CD4-positive, alpha-beta memory T cell (primary cell): ENCODE measurements at regions not wholly inside any gene's neighbourhood (a gene's known extent, or its start where the extent isn't known, plus 50 kb on each side); places are given as distances from the start of the nearest gene placed in this dataset.

Experiments
- CTCF ChIA-PET: fragments of 350-600 bp; sonication (Branson Sonifier 250); formaldehyde crosslinking; loops from one replicate; lab custom pipeline; 2021; ENCODE audit warnings: inconsistent platforms; ENCODE audit not compliant: partially characterized antibody; lab: Charles Lee
- POLR2A ChIA-PET: fragments of 350-600 bp; sonication (Branson Sonifier 250); formaldehyde crosslinking; loops from one replicate; lab custom pipeline; 2021; ENCODE audit not compliant: partially characterized antibody; lab: Charles Lee
- DNase-seq, 5 donors: peaks; one replicate each; pipeline versions ENCODE4 v3.0.0 to v3.0.0-alpha.2; 2020 to 2022; ENCODE audit warnings: mixed read lengths in 1 of 5
- H3K27ac ChIP-seq: one replicate; pipeline ENCODE4 v1.7.0; 2013; ENCODE audit warnings: low read depth, low read length
- H3K27me3 ChIP-seq: 2 replicates; pipeline ENCODE4 v1.7.0; 2013; ENCODE audit warnings: mild to moderate bottlenecking, low read length, moderate library complexity; ENCODE audit not compliant: insufficient read depth
- H3K36me3 ChIP-seq: 2 replicates; pipeline ENCODE4 v1.7.0; 2013; ENCODE audit warnings: mild to moderate bottlenecking, low read length, moderate library complexity; ENCODE audit not compliant: insufficient read depth
- H3K4me1 ChIP-seq: 2 replicates; pipeline ENCODE4 v1.7.0; 2013; ENCODE audit warnings: mild to moderate bottlenecking, low read length, moderate library complexity; ENCODE audit not compliant: insufficient read depth
- H3K4me3 ChIP-seq, 2 donors: one replicate each; pipeline ENCODE4 v1.7.0; 2013; ENCODE audit warnings: low read length in 2 of 2, mild to moderate bottlenecking in 1 of 2
- H3K9me3 ChIP-seq, 2 donors: one replicate each; pipeline ENCODE4 v1.7.0; 2013; ENCODE audit warnings: low read length in 2 of 2, control low read depth in 1 of 2; ENCODE audit not compliant: control insufficient read depth in 1 of 2
- H3K27ac Mint-ChIP-seq, 7 donors: one replicate each; pipeline ENCODE4 v1.8.0; 2020 to 2021; ENCODE audit warnings: mixed read lengths in 7 of 7, mild to moderate bottlenecking in 6 of 7, inconsistent platforms in 3 of 7, moderate library complexity in 3 of 7
- H3K27me3 Mint-ChIP-seq, 2 donors: one replicate each; pipeline ENCODE4 v1.8.0; 2020 to 2021; ENCODE audit warnings: mixed read lengths in 2 of 2
- H3K36me3 Mint-ChIP-seq, 2 donors: one replicate each; pipeline ENCODE4 v1.8.0; 2020 to 2021; ENCODE audit warnings: mixed read lengths in 2 of 2, inconsistent platforms in 1 of 2, mild to moderate bottlenecking in 1 of 2
- H3K4me1 Mint-ChIP-seq, 4 donors: one replicate each; pipeline ENCODE4 v1.8.0; 2020 to 2021; ENCODE audit warnings: mixed read lengths in 4 of 4, mild to moderate bottlenecking in 1 of 4
- H3K4me3 Mint-ChIP-seq, 8 donors: one replicate each; pipeline ENCODE4 v1.8.0; 2020 to 2021; ENCODE audit warnings: mixed read lengths in 8 of 8, mild to moderate bottlenecking in 7 of 8, moderate library complexity in 6 of 8, inconsistent platforms in 3 of 8
- H3K9me3 Mint-ChIP-seq, 8 donors: one replicate each; pipeline ENCODE4 v1.8.0; 2020 to 2021; ENCODE audit warnings: mixed read lengths in 8 of 8, mild to moderate bottlenecking in 5 of 8, inconsistent platforms in 3 of 8, moderate library complexity in 1 of 8
- intact Hi-C: fragments of 100-400 bp; cut with micrococcal nuclease; formaldehyde crosslinking; loops from one replicate; pipeline ENCODE4 v1.15.1; 2023

- Mint-ChIP-seq H3K4me1 (no peaks in the 10 kb centered on the region), H3K4me3 (no peak overlapping the region), H3K27ac (no peak overlapping the region), H3K9me3 (peaks cover 0 to 2% (median 0%) of the 10 kb centered on the region in 8 donors), H3K27me3 (no peaks in the 10 kb centered on the region), H3K36me3 (no peaks in the 10 kb centered on the region)
- no peaks in the 10 kb centered on the region for H3K4me1 ChIP-seq
- H3K36me3 ChIP-seq: no peaks in the 10 kb centered on the region
- ChIA-PET POLR2A (no interaction called here), CTCF (no interaction called here)
- DNase-seq: no peak
- no peaks in the 10 kb centered on the region for H3K9me3 ChIP-seq
- H3K27me3 ChIP-seq: no peaks in the 10 kb centered on the region
- intact Hi-C loops: no loop called here
- H3K4me3 ChIP-seq: no peak overlapping the region
- H3K27ac ChIP-seq: no peak overlapping the region
These were observed 295.0 kb upstream of the NR3C2 start for GRCh38 chr4:148737061-148737770.

GRCh38 chr4:148735432-148736155 lies 293.4 kb upstream of the NR3C2 start:
- H3K4me1 ChIP-seq: no peaks in the 10 kb centered on the region
- no peaks in the 10 kb centered on the region for H3K36me3 Mint-ChIP-seq
- H3K36me3 ChIP-seq: no peaks in the 10 kb centered on the region
- H3K4me3 ChIP-seq: no peak overlapping the region
- intact Hi-C loops: no loop called here
- no peaks in the 10 kb centered on the region for H3K9me3 ChIP-seq
- POLR2A ChIA-PET: no interaction called here
- no peak overlapping the region for H3K4me3 Mint-ChIP-seq
- H3K27me3 ChIP-seq: no peaks in the 10 kb centered on the region
- DNase-seq: no peak
- CTCF ChIA-PET: no interaction called here
- H3K4me1 Mint-ChIP-seq: no peaks in the 10 kb centered on the region
- no peaks in the 10 kb centered on the region for H3K27me3 Mint-ChIP-seq
- H3K27ac ChIP-seq: no peak overlapping the region
- H3K27ac Mint-ChIP-seq: no peak overlapping the region
- H3K9me3 Mint-ChIP-seq: peaks cover 0 to 2% (median 0%) of the 10 kb centered on the region in 8 donors

GRCh38 chr4:148730766-148731165 lies 288.6 kb upstream of the NR3C2 start:
- CTCF ChIA-PET: no interaction called here
- no peaks in the 10 kb centered on the region for H3K36me3 Mint-ChIP-seq
- Histone ChIP-seq H3K9me3 (no peaks in the 10 kb centered on the region), H3K36me3 (no peaks in the 10 kb centered on the region), H3K27me3 (no peaks in the 10 kb centered on the region), H3K4me1 (no peaks in the 10 kb centered on the region), H3K27ac (no peak overlapping the region), H3K4me3 (no peak overlapping the region)
- no peaks in the 10 kb centered on the region for H3K27me3 Mint-ChIP-seq
- no peaks in the 10 kb centered on the region for H3K9me3 Mint-ChIP-seq
- H3K4me3 Mint-ChIP-seq: no peak overlapping the region
- no peaks in the 10 kb centered on the region for H3K4me1 Mint-ChIP-seq
- intact Hi-C loops: no loop called here
- H3K27ac Mint-ChIP-seq: no peak overlapping the region
- POLR2A ChIA-PET: no interaction called here
- DNase-seq: no peak

- intact Hi-C loops: no loop called here
- Mint-ChIP-seq H3K27ac (no peak overlapping the region), H3K9me3 (peaks cover 0 to under 1% (median 0%) of the 10 kb centered on the region in 8 donors), H3K4me1 (no peaks in the 10 kb centered on the region), H3K4me3 (no peak overlapping the region), H3K36me3 (no peaks in the 10 kb centered on the region), H3K27me3 (no peaks in the 10 kb centered on the region)
- no peaks in the 10 kb centered on the region for H3K4me1 ChIP-seq
- H3K4me3 ChIP-seq: no peak overlapping the region
- no peaks in the 10 kb centered on the region for H3K36me3 ChIP-seq
- no peak overlapping the region for H3K27ac ChIP-seq
- ChIA-PET POLR2A (no interaction called here), CTCF (no interaction called here)
- H3K9me3 ChIP-seq: no peaks in the 10 kb centered on the region
- DNase-seq: no peak
- no peaks in the 10 kb centered on the region for H3K27me3 ChIP-seq
These were observed 287.9 kb upstream of the NR3C2 start for GRCh38 chr4:148730082-148730640.

- intact Hi-C loops: no loop called here
- H3K4me3 ChIP-seq: no peak overlapping the region
- Mint-ChIP-seq H3K9me3 (peaks cover 0 to 5% (median under 1%) of the 10 kb centered on the region in 8 donors), H3K27me3 (no peaks in the 10 kb centered on the region), H3K4me1 (no peaks in the 10 kb centered on the region), H3K27ac (no peak overlapping the region), H3K36me3 (no peaks in the 10 kb centered on the region), H3K4me3 (no peak overlapping the region)
- H3K36me3 ChIP-seq: no peaks in the 10 kb centered on the region
- no peak for DNase-seq
- H3K4me1 ChIP-seq: no peaks in the 10 kb centered on the region
- no peak overlapping the region for H3K27ac ChIP-seq
- POLR2A ChIA-PET: no interaction called here
- no peaks in the 10 kb centered on the region for H3K27me3 ChIP-seq
- H3K9me3 ChIP-seq: no peaks in the 10 kb centered on the region
- CTCF ChIA-PET: no interaction called here
These were observed 275.8 kb upstream of the NR3C2 start for GRCh38 chr4:148717988-148718387.

GRCh38 chr4:148716431-148717052 lies 274.3 kb upstream of the NR3C2 start:
- Histone ChIP-seq H3K9me3 (no peaks in the 10 kb centered on the region), H3K36me3 (no peaks in the 10 kb centered on the region), H3K4me3 (no peak overlapping the region), H3K4me1 (no peaks in the 10 kb centered on the region), H3K27ac (no peak overlapping the region), H3K27me3 (no peaks in the 10 kb centered on the region)
- peaks cover 0 to 3% (median 0%) of the 10 kb centered on the region in 8 donors for H3K9me3 Mint-ChIP-seq
- H3K27me3 Mint-ChIP-seq: no peaks in the 10 kb centered on the region
- no peak for DNase-seq
- H3K27ac Mint-ChIP-seq: peak overlapping the region in 2 of 7 donors; percentile 16 to 19
- no peak overlapping the region for H3K4me3 Mint-ChIP-seq
- H3K36me3 Mint-ChIP-seq: no peaks in the 10 kb centered on the region
- intact Hi-C loops: no loop called here
- no peaks in the 10 kb centered on the region for H3K4me1 Mint-ChIP-seq
- POLR2A ChIA-PET: no interaction called here
- CTCF ChIA-PET: no interaction called here

GRCh38 chr4:148704291-148704690 lies 262.1 kb upstream of the NR3C2 start:
- intact Hi-C loops: no loop called here
- ChIA-PET CTCF (interaction anchor here (0.7 kb wide), 1 partner anchor 45 kb away, joined by 3 read pairs; no protein-coding TSS in a partner anchor), POLR2A (no interaction called here)
- no peaks in the 10 kb centered on the region for H3K27me3 ChIP-seq
- H3K9me3 ChIP-seq: no peaks in the 10 kb centered on the region
- no peaks in the 10 kb centered on the region for H3K36me3 ChIP-seq
- no peak overlapping the region for H3K27ac ChIP-seq
- Mint-ChIP-seq H3K4me1 (no peaks in the 10 kb centered on the region), H3K27me3 (no peaks in the 10 kb centered on the region), H3K4me3 (no peak overlapping the region), H3K9me3 (peaks cover 0 to 14% (median 6%) of the 10 kb centered on the region in 8 donors), H3K36me3 (no peaks in the 10 kb centered on the region), H3K27ac (no peak overlapping the region)
- no peak for DNase-seq
- no peaks in the 10 kb centered on the region for H3K4me1 ChIP-seq
- no peak overlapping the region for H3K4me3 ChIP-seq
